Esophagus muscularis mucosa (tissue), 4 donors: ENCODE measurements at regions not wholly inside any gene's neighbourhood (a gene's known extent, or its start where the extent isn't known, plus 50 kb on each side); places are given as distances from the start of the nearest gene placed in this dataset.

Experiments
- DNase-seq: peaks from one replicate; pipeline ENCODE4 v3.0.0-alpha.2; 2017; ENCODE audit errors: extremely low spot score
- H3K27ac ChIP-seq, 4 donors: fragments of 200-600 bp; sonication (generic); replicated peaks in 1 of 4; 1 replicate in 3 of 4; 2 replicates in 1 of 4; pipeline ENCODE4 v1.5.1; 2016 to 2019; ENCODE audit warnings: mild to moderate bottlenecking in 1 of 4
- H3K27me3 ChIP-seq, 4 donors: fragments of 200-600 bp; sonication (generic); one replicate each; pipeline versions ENCODE4 v1.5.1 to v1.6.0; 2016 to 2019
- H3K36me3 ChIP-seq, 4 donors: fragments of 200-600 bp; sonication (generic); one replicate each; pipeline ENCODE4 v1.5.1; 2016 to 2019
- H3K4me1 ChIP-seq, 4 donors: fragments of 200-600 bp; sonication (generic); one replicate each; pipeline ENCODE4 v1.5.1; 2016 to 2019
- H3K4me3 ChIP-seq, 4 donors: fragments of 200-600 bp; sonication (generic); 1 replicate in 2 of 4; 2 replicates in 2 of 4; pipeline ENCODE4 v1.5.1; 2016 to 2019; ENCODE audit warnings: mild to moderate bottlenecking in 4 of 4, moderate library complexity in 1 of 4
- H3K9me3 ChIP-seq, 4 donors: fragments of 200-600 bp; sonication (generic); 1 replicate in 3 of 4; 2 replicates in 1 of 4; pipeline ENCODE4 v1.5.1; 2016 to 2019
- EP300 ChIP-seq: sonication (generic); formaldehyde crosslinking; IDR thresholded peaks from one replicate; pipeline ENCODE4 v1.6.1; 2017; ENCODE audit warnings: antibody characterized with exemption
- POLR2A ChIP-seq: fragments of 450-650 bp; IDR thresholded peaks from one replicate; pipeline ENCODE4 v1.6.1; 2017; ENCODE audit warnings: antibody characterized with exemption, moderate library complexity, mild to moderate bottlenecking, low read depth
- POLR2AphosphoS5 ChIP-seq, 2 donors: sonication (generic); formaldehyde crosslinking; IDR thresholded peaks; one replicate each; pipeline ENCODE4 v1.6.1; 2017; ENCODE audit warnings: antibody characterized with exemption in 2 of 2
- WGBS: methylation state at CpG from one replicate; pipeline ENCODE4 v1.1.5; 2018; 5-methylcytosine and 5-hydroxymethylcytosine counted together
- intact Hi-C: fragments of 100-400 bp; cut with DNase I; formaldehyde crosslinking; loops from one replicate; pipeline ENCODE4 v1.15.1; 2023
- TF ChIP-seq, protein P1 (sequence below), 3 experiments: fragments of 200-600 bp in 2 of 3; fragments of 450-650 bp in 1 of 3; sonication (generic) in 2 of 3; IDR thresholded peaks; one replicate each; pipeline ENCODE4 v1.5.1; 2017 to 2019; ENCODE audit warnings: antibody characterized with exemption in 3 of 3, mild to moderate bottlenecking in 2 of 3, moderate library complexity in 1 of 3

DNA sequence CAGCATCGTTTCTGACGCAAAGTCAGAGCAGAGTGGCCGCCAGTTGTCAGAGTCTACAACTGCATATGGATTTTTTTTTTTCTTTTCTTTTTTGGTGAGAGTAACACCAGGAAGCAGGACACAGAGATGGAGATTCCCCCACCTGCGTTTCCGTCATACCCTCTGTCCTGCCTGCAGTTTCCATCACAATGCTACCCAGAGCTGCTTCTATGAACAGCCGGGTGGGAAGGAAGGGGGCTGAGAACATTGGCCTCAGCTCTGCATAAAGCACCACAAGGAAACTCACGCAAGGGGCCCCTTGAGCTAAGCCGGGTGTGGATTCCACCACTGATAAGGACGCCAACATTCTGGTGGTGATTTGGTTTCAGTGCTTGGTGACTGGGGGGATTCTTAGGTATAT lies 183.5 kb upstream of the AFDN start:
- intact Hi-C loops: no loop called here
- no peak for TF ChIP-seq POLR2AphosphoS5 (IDR thresholded peaks at IDR 0.05)
- TF ChIP-seq, protein P1, sequence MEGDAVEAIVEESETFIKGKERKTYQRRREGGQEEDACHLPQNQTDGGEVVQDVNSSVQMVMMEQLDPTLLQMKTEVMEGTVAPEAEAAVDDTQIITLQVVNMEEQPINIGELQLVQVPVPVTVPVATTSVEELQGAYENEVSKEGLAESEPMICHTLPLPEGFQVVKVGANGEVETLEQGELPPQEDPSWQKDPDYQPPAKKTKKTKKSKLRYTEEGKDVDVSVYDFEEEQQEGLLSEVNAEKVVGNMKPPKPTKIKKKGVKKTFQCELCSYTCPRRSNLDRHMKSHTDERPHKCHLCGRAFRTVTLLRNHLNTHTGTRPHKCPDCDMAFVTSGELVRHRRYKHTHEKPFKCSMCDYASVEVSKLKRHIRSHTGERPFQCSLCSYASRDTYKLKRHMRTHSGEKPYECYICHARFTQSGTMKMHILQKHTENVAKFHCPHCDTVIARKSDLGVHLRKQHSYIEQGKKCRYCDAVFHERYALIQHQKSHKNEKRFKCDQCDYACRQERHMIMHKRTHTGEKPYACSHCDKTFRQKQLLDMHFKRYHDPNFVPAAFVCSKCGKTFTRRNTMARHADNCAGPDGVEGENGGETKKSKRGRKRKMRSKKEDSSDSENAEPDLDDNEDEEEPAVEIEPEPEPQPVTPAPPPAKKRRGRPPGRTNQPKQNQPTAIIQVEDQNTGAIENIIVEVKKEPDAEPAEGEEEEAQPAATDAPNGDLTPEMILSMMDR (IDR thresholded peaks at IDR 0.05): no peak
- WGBS: 96% methylated on average over 9 of the region's 9 CpGs
- Histone ChIP-seq H3K27me3 (peaks cover 0 to 9% (median 0%) of the 10 kb centered on the region in 4 donors), H3K4me3 (no peak overlapping the region), H3K9me3 (no peaks in the 10 kb centered on the region), H3K27ac (no peak overlapping the region), H3K36me3 (no peaks in the 10 kb centered on the region), H3K4me1 (peaks cover 0 to 8% (median 0%) of the 10 kb centered on the region in 4 donors)
- no peak for DNase-seq

DNA sequence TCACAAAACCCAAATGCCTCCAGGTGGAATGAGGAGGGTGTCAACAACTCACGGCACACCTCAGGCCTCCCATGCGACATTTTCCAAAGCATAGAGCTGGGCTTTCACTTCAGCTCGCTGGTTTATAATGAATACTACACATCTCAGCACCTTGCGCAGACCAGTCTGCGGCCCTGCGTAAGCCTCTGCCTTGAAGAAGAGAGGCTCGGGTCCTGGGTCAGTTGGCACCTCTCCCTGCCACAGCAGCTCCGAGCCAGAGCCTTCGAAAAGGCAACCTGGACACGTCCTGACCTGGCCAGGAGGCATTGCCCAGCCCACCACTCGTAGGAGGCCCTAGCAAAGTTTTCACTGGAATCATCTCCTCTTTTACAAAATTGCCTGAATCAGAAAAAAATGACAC lies 183.0 kb upstream of the AFDN start:
- DNase-seq: no peak
- Histone ChIP-seq H3K27ac (no peak overlapping the region), H3K4me1 (peaks cover 0 to 8% (median 0%) of the 10 kb centered on the region in 4 donors), H3K36me3 (no peaks in the 10 kb centered on the region), H3K4me3 (no peak overlapping the region), H3K9me3 (no peaks in the 10 kb centered on the region), H3K27me3 (peaks cover 0 to 13% (median 0%) of the 10 kb centered on the region in 4 donors)
- 93% methylated on average over 6 of the region's 11 CpGs for WGBS
- TF ChIP-seq POLR2A: no peak
- TF ChIP-seq, protein P1 (IDR thresholded peaks at IDR 0.05): no peak
- no peak for TF ChIP-seq EP300
- TF ChIP-seq POLR2AphosphoS5 (IDR thresholded peaks at IDR 0.05): no peak
- intact Hi-C loops: no loop called here

DNA sequence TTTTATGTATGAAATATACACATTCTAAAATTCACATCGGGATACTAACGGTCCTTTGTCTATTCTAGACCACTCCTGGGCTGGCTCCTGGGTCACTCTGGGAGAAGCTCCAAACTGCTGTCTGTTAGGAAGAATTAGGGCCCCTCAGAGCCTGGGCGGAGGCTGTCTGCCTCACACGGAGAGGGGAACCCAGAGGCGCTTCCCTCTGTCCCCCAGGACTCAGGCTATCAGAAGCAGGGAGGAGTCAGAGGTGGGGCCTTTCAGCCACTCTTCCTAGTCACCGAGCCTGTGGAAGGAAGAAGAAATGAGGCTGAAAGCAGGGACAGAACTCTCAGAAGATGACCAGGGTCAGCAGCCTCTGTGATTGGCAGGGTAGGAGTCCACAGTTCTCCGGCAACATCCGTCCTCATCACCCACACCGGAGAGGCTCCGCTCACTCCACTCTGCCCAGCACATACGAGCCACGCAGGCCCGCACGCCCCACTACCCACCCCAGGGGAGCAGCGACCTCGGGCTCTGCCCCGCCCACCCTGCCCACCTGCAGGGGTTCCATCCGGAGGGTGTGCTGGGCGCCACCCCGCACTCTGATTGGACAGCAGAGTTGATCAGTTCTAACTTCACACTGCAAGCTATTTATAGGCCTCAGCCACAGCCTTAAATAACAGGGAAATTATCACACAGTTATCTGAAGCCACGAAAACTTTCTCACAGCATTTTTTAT lies 182.1 kb upstream of the AFDN start:
- H3K27me3 ChIP-seq: peaks cover 0 to 21% (median 1%) of the 10 kb centered on the region in 4 donors
- no peak overlapping the region for H3K27ac ChIP-seq
- no peak for TF ChIP-seq EP300
- TF ChIP-seq, protein P1 (IDR thresholded peaks at IDR 0.05): no peak
- TF ChIP-seq POLR2AphosphoS5 (IDR thresholded peaks at IDR 0.05): no peak
- TF ChIP-seq POLR2A: no peak
- WGBS: 84% methylated on average over 16 of the region's 21 CpGs
- no peak for DNase-seq
- H3K9me3 ChIP-seq: no peaks in the 10 kb centered on the region
- peaks cover 0 to 8% (median 0%) of the 10 kb centered on the region in 4 donors for H3K4me1 ChIP-seq
- no peaks in the 10 kb centered on the region for H3K36me3 ChIP-seq
- H3K4me3 ChIP-seq: no peak overlapping the region
- intact Hi-C loops: no loop called here

DNA sequence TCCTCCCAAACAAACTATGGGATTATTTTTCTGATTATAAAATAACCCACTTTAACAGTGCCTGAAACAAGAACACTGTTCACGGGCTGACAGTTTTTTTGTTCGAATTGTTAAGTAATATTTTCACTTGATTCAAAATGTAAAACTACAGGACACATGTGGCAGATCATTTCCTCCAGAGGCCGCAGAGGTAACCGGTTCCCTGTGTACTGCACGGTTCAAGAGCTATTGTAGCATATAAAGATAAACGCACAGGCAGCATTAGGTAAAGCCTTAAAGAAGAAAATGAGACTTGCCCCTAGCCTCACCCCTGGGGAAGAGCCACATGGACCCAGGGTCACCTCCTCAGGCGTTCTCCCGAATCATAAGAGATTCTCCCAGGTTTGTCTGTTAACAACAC lies 181.3 kb upstream of the AFDN start:
- intact Hi-C loops: no loop called here
- Histone ChIP-seq H3K4me3 (no peak overlapping the region), H3K9me3 (no peaks in the 10 kb centered on the region), H3K27ac (no peak overlapping the region), H3K4me1 (peaks cover 0 to 8% (median 0%) of the 10 kb centered on the region in 4 donors), H3K27me3 (peaks cover 0 to 29% (median 2%) of the 10 kb centered on the region in 4 donors), H3K36me3 (no peaks in the 10 kb centered on the region)
- WGBS: 89% methylated on average over 8 of the region's 8 CpGs
- no peak for TF ChIP-seq POLR2AphosphoS5 (IDR thresholded peaks at IDR 0.05)
- TF ChIP-seq, protein P1 (IDR thresholded peaks at IDR 0.05): no peak
- TF ChIP-seq POLR2A: no peak
- no peak for TF ChIP-seq EP300
- no peak for DNase-seq

DNA sequence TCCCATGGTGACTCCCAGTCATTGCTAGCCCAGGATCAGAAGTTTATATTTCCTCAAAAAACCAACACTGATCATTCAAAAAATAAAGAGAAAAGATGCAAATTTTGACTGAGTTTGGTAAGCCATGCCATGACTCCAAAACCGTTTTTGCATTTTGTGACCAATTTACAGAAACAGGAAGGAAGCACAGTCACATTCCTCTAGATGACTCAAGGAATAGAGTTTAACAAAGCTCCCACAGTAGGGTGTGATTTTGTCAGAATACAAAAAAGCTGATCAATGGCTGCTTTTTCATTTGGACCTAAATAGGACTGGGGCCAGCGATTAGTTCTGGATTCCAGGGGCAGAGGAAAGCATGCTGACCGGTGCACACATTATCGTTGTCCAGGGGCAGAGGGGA lies 179.4 kb upstream of the AFDN start:
- H3K4me1 ChIP-seq: peaks cover 0 to 8% (median 0%) of the 10 kb centered on the region in 4 donors
- intact Hi-C loops: no loop called here
- WGBS: 59% methylated on average over 4 of the region's 4 CpGs
- TF ChIP-seq, protein P1 (IDR thresholded peaks at IDR 0.05): no peak
- TF ChIP-seq POLR2A: no peak
- TF ChIP-seq POLR2AphosphoS5 (IDR thresholded peaks at IDR 0.05): no peak
- no peak for TF ChIP-seq EP300
- H3K36me3 ChIP-seq: no peaks in the 10 kb centered on the region
- peaks cover 0 to 30% (median 2%) of the 10 kb centered on the region in 4 donors for H3K27me3 ChIP-seq
- DNase-seq: no peak
- H3K4me3 ChIP-seq: no peak overlapping the region
- no peak overlapping the region for H3K27ac ChIP-seq
- no peaks in the 10 kb centered on the region for H3K9me3 ChIP-seq
